Adipocyte (in vitro differentiated cells): ENCODE measurements at regions not wholly inside any gene's neighbourhood (a gene's known extent, or its start where the extent isn't known, plus 50 kb on each side); places are given as distances from the start of the nearest gene placed in this dataset.

Experiments used
- DNase-seq: peaks from one replicate; pipeline ENCODE4 v3.0.0-alpha.2; 2015; ENCODE audit warnings: low read depth
- H3K27me3 ChIP-seq: replicated peaks from 2 replicates; pipeline ENCODE4 v1.7.0; 2013; ENCODE audit warnings: mild to moderate bottlenecking, low read length, moderate library complexity; ENCODE audit not compliant: control insufficient read depth, insufficient read depth
- H3K36me3 ChIP-seq: 2 replicates; pipeline ENCODE4 v1.7.0; 2013; ENCODE audit warnings: low read length, mild to moderate bottlenecking, moderate library complexity; ENCODE audit not compliant: control insufficient read depth, insufficient read depth, severe bottlenecking
- H3K4me1 ChIP-seq: 2 replicates; pipeline ENCODE4 v1.7.0; 2013; ENCODE audit warnings: mild to moderate bottlenecking, low read length, moderate library complexity; ENCODE audit not compliant: control insufficient read depth, insufficient read depth
- H3K4me3 ChIP-seq: 2 replicates; pipeline ENCODE4 v1.7.0; 2013; ENCODE audit warnings: mild to moderate bottlenecking, low read length, moderate library complexity
- H3K9ac ChIP-seq: 2 replicates; pipeline ENCODE4 v1.7.0; 2013; ENCODE audit warnings: mild to moderate bottlenecking, low read length, moderate library complexity
- H3K9me3 ChIP-seq: 2 replicates; pipeline ENCODE4 v1.7.0; 2013; ENCODE audit warnings: mild to moderate bottlenecking, low read length, moderate library complexity; ENCODE audit not compliant: control insufficient read depth

GRCh38 chr2:2569306-2569705, 238.2 kb upstream of the MYT1L start:
- H3K9me3 ChIP-seq = no peaks in the 10 kb centered on the region
- no peaks in the 10 kb centered on the region for H3K27me3 ChIP-seq
- H3K4me3 ChIP-seq = no peak overlapping the region
- H3K9ac ChIP-seq = no peak overlapping the region
- DNase-seq = no peak
- H3K4me1 ChIP-seq = no peaks in the 10 kb centered on the region
- H3K36me3 ChIP-seq = no peaks in the 10 kb centered on the region

- no peaks in the 10 kb centered on the region for H3K27me3 ChIP-seq
- H3K9me3 ChIP-seq = no peaks in the 10 kb centered on the region
- no peak for DNase-seq
- no peak overlapping the region for H3K9ac ChIP-seq
- H3K36me3 ChIP-seq = no peaks in the 10 kb centered on the region
- no peak overlapping the region for H3K4me3 ChIP-seq
- H3K4me1 ChIP-seq = no peaks in the 10 kb centered on the region
These were observed 237.3 kb upstream of the MYT1L start for GRCh38 chr2:2568411-2568810.

- no peaks in the 10 kb centered on the region for H3K36me3 ChIP-seq
- H3K27me3 ChIP-seq = no peaks in the 10 kb centered on the region
- no peak overlapping the region for H3K4me3 ChIP-seq
- H3K4me1 ChIP-seq = no peaks in the 10 kb centered on the region
- DNase-seq = no peak
- H3K9ac ChIP-seq = no peak overlapping the region
- H3K9me3 ChIP-seq = no peaks in the 10 kb centered on the region
These were observed 236.7 kb upstream of the MYT1L start for GRCh38 chr2:2567776-2568175.

- Histone ChIP-seq H3K4me3 (no peak overlapping the region), H3K36me3 (no peaks in the 10 kb centered on the region), H3K9me3 (no peaks in the 10 kb centered on the region), H3K4me1 (no peaks in the 10 kb centered on the region), H3K27me3 (no peaks in the 10 kb centered on the region), H3K9ac (no peak overlapping the region)
- no peak for DNase-seq
These were observed 235.6 kb upstream of the MYT1L start for GRCh38 chr2:2566396-2567323.

GRCh38 chr2:2565671-2566070, 234.6 kb upstream of the MYT1L start:
- no peak overlapping the region for H3K9ac ChIP-seq
- no peaks in the 10 kb centered on the region for H3K9me3 ChIP-seq
- no peak overlapping the region for H3K4me3 ChIP-seq
- H3K27me3 ChIP-seq = no peaks in the 10 kb centered on the region
- DNase-seq = no peak
- no peaks in the 10 kb centered on the region for H3K36me3 ChIP-seq
- no peaks in the 10 kb centered on the region for H3K4me1 ChIP-seq

- H3K4me3 ChIP-seq = no peak overlapping the region
- H3K4me1 ChIP-seq = no peaks in the 10 kb centered on the region
- H3K27me3 ChIP-seq = no peaks in the 10 kb centered on the region
- H3K36me3 ChIP-seq = no peaks in the 10 kb centered on the region
- H3K9ac ChIP-seq = no peak overlapping the region
- no peaks in the 10 kb centered on the region for H3K9me3 ChIP-seq
- DNase-seq = no peak
These were observed 233.4 kb upstream of the MYT1L start for GRCh38 chr2:2564300-2565078.

GRCh38 chr2:2563309-2563860, 232.3 kb upstream of the MYT1L start:
- Histone ChIP-seq H3K4me3 (no peak overlapping the region), H3K4me1 (no peaks in the 10 kb centered on the region), H3K9me3 (no peaks in the 10 kb centered on the region), H3K27me3 (no peaks in the 10 kb centered on the region), H3K9ac (no peak overlapping the region), H3K36me3 (no peaks in the 10 kb centered on the region)
- no peak for DNase-seq

GRCh38 chr2:2562867-2563266, 231.8 kb upstream of the MYT1L start:
- Histone ChIP-seq H3K4me3 (no peak overlapping the region), H3K27me3 (no peaks in the 10 kb centered on the region), H3K4me1 (no peaks in the 10 kb centered on the region), H3K9ac (no peak overlapping the region), H3K9me3 (no peaks in the 10 kb centered on the region), H3K36me3 (no peaks in the 10 kb centered on the region)
- DNase-seq = no peak

GRCh38 chr2:2561346-2562095, 230.4 kb upstream of the MYT1L start:
- no peak overlapping the region for H3K4me3 ChIP-seq
- no peaks in the 10 kb centered on the region for H3K36me3 ChIP-seq
- DNase-seq = no peak
- H3K27me3 ChIP-seq = no peaks in the 10 kb centered on the region
- H3K4me1 ChIP-seq = no peaks in the 10 kb centered on the region
- no peak overlapping the region for H3K9ac ChIP-seq
- no peaks in the 10 kb centered on the region for H3K9me3 ChIP-seq

GRCh38 chr2:2560374-2561015, 229.4 kb upstream of the MYT1L start:
- Histone ChIP-seq H3K27me3 (no peaks in the 10 kb centered on the region), H3K4me3 (no peak overlapping the region), H3K36me3 (no peaks in the 10 kb centered on the region), H3K4me1 (no peaks in the 10 kb centered on the region), H3K9ac (no peak overlapping the region), H3K9me3 (no peaks in the 10 kb centered on the region)
- no peak for DNase-seq
